ENCODE measurements at regions not wholly inside any gene's neighbourhood (a gene's known extent, or its start where the extent isn't known, plus 50 kb on each side); places are given as distances from the start of the nearest gene placed in this dataset.
"Not testable (repeated sequence)": the region's sequence is repeated elsewhere in the genome, so short reads cannot be mapped to it uniquely, and the experiment has no call there.

GRCh38 chr7:51961804-51962203 is 645.2 kb upstream of the COBL start:
- Histone ChIP-seq H3K36me3 (ENCODE audit: insufficient read depth, low read length) (no peaks in the 10 kb centered on the region), H3K27ac (ENCODE audit: low read depth, low read length) (no peak overlapping the region), H3K9ac (ENCODE audit: low read depth, low read length) (no peak overlapping the region), H3K4me1 (ENCODE audit: insufficient read depth, low read length) (no peaks in the 10 kb centered on the region), H3K27me3 (ENCODE audit: insufficient read depth, low read length) (peaks cover 42% of the 10 kb centered on the region), H3K4me3 (ENCODE audit: low read length) (no peak overlapping the region), H3K9me3 (ENCODE audit: insufficient read depth, low read depth, low read length) (peaks cover 4% of the 10 kb centered on the region; the same call in 1 of the 2 replicates)
- WGBS, result 100% methylated on average over 1 of the region's 2 CpGs

DNA sequence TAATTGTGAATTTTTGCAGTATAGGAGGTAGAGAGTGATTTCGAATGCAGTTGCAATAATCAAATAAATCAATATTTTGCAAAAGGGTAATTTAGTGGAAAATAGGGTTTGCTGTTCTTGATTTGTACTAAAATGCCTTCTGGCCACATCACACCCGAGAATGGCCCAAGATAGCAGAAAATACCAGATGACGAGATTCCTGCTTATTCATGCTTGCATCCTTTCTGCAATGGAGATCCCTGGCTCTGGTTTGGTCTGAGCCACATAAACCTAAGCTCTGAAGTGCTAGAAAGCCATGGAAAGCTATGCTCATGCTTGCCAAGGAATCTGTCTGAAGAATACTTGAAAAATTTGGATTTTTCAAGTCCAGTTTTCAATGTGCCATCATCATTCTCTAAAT is 634.2 kb upstream of the COBL start:
- Histone ChIP-seq H3K4me3 (ENCODE audit: low read length) (no peak overlapping the region), H3K27me3 (ENCODE audit: insufficient read depth, low read length) (no peaks in the 10 kb centered on the region), H3K4me1 (ENCODE audit: insufficient read depth, low read length) (peaks cover 52% of the 10 kb centered on the region), H3K36me3 (ENCODE audit: insufficient read depth, low read length) (no peaks in the 10 kb centered on the region), H3K27ac (ENCODE audit: low read depth, low read length) (peak overlapping the region; percentile 87), H3K9me3 (ENCODE audit: insufficient read depth, low read depth, low read length) (peaks cover 6% of the 10 kb centered on the region; the same call in 1 of the 2 replicates), H3K9ac (ENCODE audit: low read depth, low read length) (peak overlapping the region; percentile 49; the same call in 1 of the 2 replicates)
- 13% methylated on average over 2 of the region's 3 CpGs for WGBS

GRCh38 chr7:51949726-51950644 is 633.4 kb upstream of the COBL start:
- peak overlapping the region; percentile 43 for H3K4me3 ChIP-seq (ENCODE audit: low read length)
- no peaks in the 10 kb centered on the region for H3K27me3 ChIP-seq (ENCODE audit: insufficient read depth, low read length)
- peaks cover 52% of the 10 kb centered on the region for H3K4me1 ChIP-seq (ENCODE audit: insufficient read depth, low read length)
- peak overlapping the region; percentile 95 for H3K27ac ChIP-seq (ENCODE audit: low read depth, low read length)
- 7% methylated on average over 6 of the region's 9 CpGs for WGBS
- peak overlapping the region; percentile 66 for H3K9ac ChIP-seq (ENCODE audit: low read depth, low read length)
- peaks cover 1% of the 10 kb centered on the region; the same call in 1 of the 2 replicates for H3K9me3 ChIP-seq (ENCODE audit: insufficient read depth, low read depth, low read length)
- H3K36me3 ChIP-seq (ENCODE audit: insufficient read depth, low read length), result no peaks in the 10 kb centered on the region

- no peak overlapping the region for H3K4me3 ChIP-seq (ENCODE audit: low read length)
- 86% methylated on average over 2 of the region's 2 CpGs for WGBS
- no peaks in the 10 kb centered on the region for H3K36me3 ChIP-seq (ENCODE audit: insufficient read depth, low read length)
- no peaks in the 10 kb centered on the region for H3K4me1 ChIP-seq (ENCODE audit: insufficient read depth, low read length)
- H3K9ac ChIP-seq (ENCODE audit: low read depth, low read length), result no peak overlapping the region
- no peaks in the 10 kb centered on the region for H3K27me3 ChIP-seq (ENCODE audit: insufficient read depth, low read length)
- no peaks in the 10 kb centered on the region for H3K9me3 ChIP-seq (ENCODE audit: insufficient read depth, low read depth, low read length)
- H3K27ac ChIP-seq (ENCODE audit: low read depth, low read length), result no peak overlapping the region
Measured at GRCh38 chr7:51930834-51931233, 614.2 kb upstream of the COBL start.

GRCh38 chr7:51929818-51930217 is 613.2 kb upstream of the COBL start:
- Histone ChIP-seq H3K9ac (ENCODE audit: low read depth, low read length) (no peak overlapping the region), H3K4me3 (ENCODE audit: low read length) (no peak overlapping the region), H3K9me3 (ENCODE audit: insufficient read depth, low read depth, low read length) (no peaks in the 10 kb centered on the region), H3K27ac (ENCODE audit: low read depth, low read length) (no peak overlapping the region), H3K36me3 (ENCODE audit: insufficient read depth, low read length) (no peaks in the 10 kb centered on the region), H3K27me3 (ENCODE audit: insufficient read depth, low read length) (no peaks in the 10 kb centered on the region), H3K4me1 (ENCODE audit: insufficient read depth, low read length) (no peaks in the 10 kb centered on the region)
- WGBS, result 40% methylated on average over 2 of the region's 2 CpGs

DNA sequence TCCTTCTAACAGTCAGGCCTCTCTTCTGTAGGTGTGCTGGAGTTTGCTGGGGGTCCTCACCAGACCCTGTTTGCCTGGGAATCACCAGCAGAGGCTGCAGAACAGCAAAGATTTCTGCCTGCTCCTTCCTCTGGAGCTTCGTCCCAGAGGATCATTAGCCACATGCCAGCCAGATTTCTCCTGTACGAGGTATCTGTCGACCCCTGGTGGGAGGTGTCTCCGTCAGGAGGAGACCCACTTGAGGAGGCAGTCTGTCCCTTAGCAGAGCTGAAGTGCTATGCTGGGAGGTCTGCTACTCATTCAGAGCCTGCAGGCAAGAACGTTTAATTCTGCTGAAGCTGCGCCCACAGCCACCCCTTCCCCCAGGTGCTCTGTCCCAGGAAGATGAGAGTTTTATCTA is 611.1 kb upstream of the COBL start:
- Histone ChIP-seq H3K9ac (ENCODE audit: low read depth, low read length) (no peak overlapping the region), H3K27me3 (ENCODE audit: insufficient read depth, low read length) (no peaks in the 10 kb centered on the region), H3K36me3 (ENCODE audit: insufficient read depth, low read length) (no peaks in the 10 kb centered on the region), H3K27ac (ENCODE audit: low read depth, low read length) (no peak overlapping the region), H3K4me1 (ENCODE audit: insufficient read depth, low read length) (no peaks in the 10 kb centered on the region), H3K9me3 (ENCODE audit: insufficient read depth, low read depth, low read length) (no peaks in the 10 kb centered on the region), H3K4me3 (ENCODE audit: low read length) (no peak overlapping the region)
- 89% methylated on average over 6 of the region's 6 CpGs for WGBS

GRCh38 chr7:51918581-51918980 is 602.0 kb upstream of the COBL start:
- 100% methylated on average over 2 of the region's 3 CpGs for WGBS

DNA sequence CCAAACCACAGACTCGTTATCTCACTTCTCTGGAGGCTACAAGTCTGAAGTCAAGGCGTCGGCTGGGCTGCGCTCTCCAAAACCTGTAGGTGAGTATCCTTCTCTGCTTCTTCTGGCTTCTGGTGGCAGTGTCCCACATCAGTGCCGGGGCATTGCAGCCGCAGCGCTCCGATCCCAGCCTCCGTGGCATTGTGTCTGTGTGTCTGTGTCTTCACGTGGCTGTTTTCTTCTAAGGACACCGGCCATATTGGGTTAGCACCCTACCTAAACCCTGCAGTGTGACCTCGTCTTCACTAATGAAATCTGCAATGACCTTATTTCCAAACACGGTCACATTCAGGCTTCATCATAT is 584.9 kb upstream of the COBL start:
- WGBS, result 97% methylated on average over 13 of the region's 13 CpGs
- H3K4me1 ChIP-seq (ENCODE audit: insufficient read depth, low read length), result no peaks in the 10 kb centered on the region

More at GRCh38 chr7:51918581-51918980, 602.0 kb upstream of the COBL start:
- H3K9me3 ChIP-seq (ENCODE audit: insufficient read depth, low read depth, low read length), result no peaks in the 10 kb centered on the region
- no peak overlapping the region for H3K4me3 ChIP-seq (ENCODE audit: low read length)
- no peak overlapping the region for H3K27ac ChIP-seq (ENCODE audit: low read depth, low read length)
- no peaks in the 10 kb centered on the region for H3K36me3 ChIP-seq (ENCODE audit: insufficient read depth, low read length)
- no peak overlapping the region for H3K9ac ChIP-seq (ENCODE audit: low read depth, low read length)
- H3K27me3 ChIP-seq (ENCODE audit: insufficient read depth, low read length), result no peaks in the 10 kb centered on the region
- H3K4me1 ChIP-seq (ENCODE audit: insufficient read depth, low read length), result no peaks in the 10 kb centered on the region

DNA sequence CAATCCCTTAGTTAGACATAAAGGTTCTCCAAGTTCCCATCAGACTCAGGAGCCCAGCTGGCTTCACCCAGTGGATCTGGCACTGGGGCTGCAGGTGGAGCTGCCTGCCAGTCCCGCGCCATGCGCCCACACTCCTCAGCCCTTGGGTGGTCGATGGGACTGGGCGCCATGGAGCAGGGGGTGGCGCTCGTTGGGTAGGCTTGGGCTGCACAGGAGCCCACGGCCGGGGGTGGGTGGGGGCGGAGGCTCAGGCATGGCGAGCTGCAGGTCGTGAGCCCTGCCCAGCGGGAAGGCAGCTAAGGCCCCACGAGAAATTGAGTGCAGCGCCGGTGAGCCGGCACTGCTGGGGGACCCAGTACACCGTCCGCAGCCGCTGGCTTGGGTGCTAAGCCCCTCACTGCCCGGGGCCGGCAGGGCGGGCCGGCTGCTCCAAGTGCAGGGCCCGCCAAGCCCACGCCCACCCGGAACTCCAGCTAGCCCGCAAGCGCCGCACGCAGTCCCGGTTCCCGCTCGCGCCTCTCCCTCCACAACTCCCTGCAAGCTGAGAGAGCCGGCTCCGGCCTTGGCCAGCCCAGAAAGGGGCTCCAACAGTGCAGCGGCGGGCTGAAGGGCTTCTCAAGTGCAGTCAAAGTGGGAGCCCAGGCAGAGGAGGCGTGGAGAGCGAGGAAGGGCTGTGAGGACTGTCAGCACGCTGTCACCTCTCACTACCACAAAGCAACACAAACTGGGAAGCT is 584.3 kb upstream of the COBL start:
- not testable (repeated sequence) for H3K4me3 ChIP-seq (ENCODE audit: low read length); H3K36me3 ChIP-seq (ENCODE audit: insufficient read depth, low read length); H3K9ac ChIP-seq (ENCODE audit: low read depth, low read length); H3K9me3 ChIP-seq (ENCODE audit: insufficient read depth, low read depth, low read length); H3K27ac ChIP-seq (ENCODE audit: low read depth, low read length); H3K4me1 ChIP-seq (ENCODE audit: insufficient read depth, low read length); H3K27me3 ChIP-seq (ENCODE audit: insufficient read depth, low read length)
- WGBS, result 97% methylated on average over 42 of the region's 42 CpGs

More for the DNA sequence above, 584.9 kb upstream of the COBL start:
- Histone ChIP-seq H3K4me3 (ENCODE audit: low read length) (no peak overlapping the region), H3K27ac (ENCODE audit: low read depth, low read length) (no peak overlapping the region), H3K9me3 (ENCODE audit: insufficient read depth, low read depth, low read length) (no peaks in the 10 kb centered on the region), H3K27me3 (ENCODE audit: insufficient read depth, low read length) (no peaks in the 10 kb centered on the region), H3K36me3 (ENCODE audit: insufficient read depth, low read length) (no peaks in the 10 kb centered on the region), H3K9ac (ENCODE audit: low read depth, low read length) (no peak overlapping the region)

GRCh38 chr7:51899611-51900010 is 583.0 kb upstream of the COBL start:
- H3K4me3 ChIP-seq (ENCODE audit: low read length), result no peak overlapping the region
- H3K36me3 ChIP-seq (ENCODE audit: insufficient read depth, low read length), result no peaks in the 10 kb centered on the region
- no peaks in the 10 kb centered on the region for H3K27me3 ChIP-seq (ENCODE audit: insufficient read depth, low read length)
- WGBS, result 95% methylated on average over 9 of the region's 9 CpGs
- no peak overlapping the region for H3K27ac ChIP-seq (ENCODE audit: low read depth, low read length)
- H3K9ac ChIP-seq (ENCODE audit: low read depth, low read length), result no peak overlapping the region
- H3K4me1 ChIP-seq (ENCODE audit: insufficient read depth, low read length), result no peaks in the 10 kb centered on the region
- H3K9me3 ChIP-seq (ENCODE audit: insufficient read depth, low read depth, low read length), result no peaks in the 10 kb centered on the region

DNA sequence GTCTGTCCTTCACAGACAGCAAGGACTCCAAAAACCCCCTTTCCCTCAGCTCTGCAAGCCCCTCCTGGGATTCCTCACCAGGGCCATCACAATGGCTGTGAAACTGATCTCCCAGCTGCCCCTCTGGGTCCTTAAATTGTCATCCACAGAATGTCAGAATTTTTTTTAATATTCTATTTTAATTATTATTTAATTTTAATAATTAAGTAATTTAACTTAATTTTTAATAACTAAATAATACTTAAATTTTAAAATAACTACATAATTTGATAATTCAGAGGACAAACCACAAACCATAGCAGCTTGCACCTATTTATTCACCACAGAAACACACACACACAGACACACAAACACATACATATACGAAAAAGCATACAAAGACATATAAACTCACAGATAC is 565.8 kb upstream of the COBL start:
- Histone ChIP-seq H3K27ac (ENCODE audit: low read depth, low read length) (no peak overlapping the region), H3K9me3 (ENCODE audit: insufficient read depth, low read depth, low read length) (no peaks in the 10 kb centered on the region), H3K27me3 (ENCODE audit: insufficient read depth, low read length) (no peaks in the 10 kb centered on the region), H3K9ac (ENCODE audit: low read depth, low read length) (no peak overlapping the region), H3K4me1 (ENCODE audit: insufficient read depth, low read length) (peaks cover 22% of the 10 kb centered on the region), H3K4me3 (ENCODE audit: low read length) (no peak overlapping the region), H3K36me3 (ENCODE audit: insufficient read depth, low read length) (no peaks in the 10 kb centered on the region)
- WGBS, result 94% methylated on average over 1 of the region's 1 CpG

Measured in HUES64 (cell line).